HEK293 (cell line): ENCODE measurements at regions not wholly inside any gene's neighbourhood (a gene's known extent, or its start where the extent isn't known, plus 50 kb on each side); places are given as distances from the start of the nearest gene placed in this dataset.

Experiments used
- CTCF ChIA-PET: fragments of 350-600 bp; formaldehyde crosslinking; extraction: SDS; loops from one replicate; lab custom pipeline; 2021; ENCODE audit warnings: antibody characterized with exemption; lab: Yijun Ruan, JAX
- POLR2A ChIA-PET: fragments of 300-600 bp; formaldehyde crosslinking; extraction: SDS; loops from one replicate; lab custom pipeline; 2020; ENCODE audit warnings: antibody characterized with exemption, inconsistent platforms; lab: Yijun Ruan, JAX
- H3K27ac ChIP-seq: fragments of 200-500 bp; sonication (Bioruptor generic); 2 replicates; pipeline ENCODE4 v1.5.1; 2014; ENCODE audit warnings: low read depth, low read length, control low read depth, inconsistent platforms; ENCODE audit errors: extremely low read depth
- H3K36me3 ChIP-seq, 2 experiments: fragments of 200-500 bp in 1 of 2; sonication (Bioruptor generic) in 1 of 2; 1 replicate in 1 of 2; 2 replicates in 1 of 2; pipeline ENCODE4 v1.5.1; 2014 to 2017; ENCODE audit warnings: inconsistent platforms in 2 of 2, low read length in 2 of 2; ENCODE audit not compliant: control insufficient read depth in 2 of 2, insufficient read depth in 1 of 2
- H3K4me1 ChIP-seq: fragments of 200-500 bp; sonication (Bioruptor generic); 2 replicates; pipeline ENCODE4 v1.5.1; 2014; ENCODE audit warnings: mild to moderate bottlenecking, low read length, inconsistent platforms; ENCODE audit not compliant: control insufficient read depth, insufficient read depth
- H3K4me3 ChIP-seq: 2 replicates; pipeline ENCODE4 v1.5.1; 2011; ENCODE audit warnings: low read depth, mild to moderate bottlenecking, control low read depth, low read length, moderate library complexity
- H3K9me3 ChIP-seq: fragments of 200-500 bp; sonication (Bioruptor generic); 2 replicates; pipeline ENCODE4 v1.5.1; 2014; ENCODE audit warnings: low read depth, low read length, inconsistent platforms; ENCODE audit not compliant: control insufficient read depth, insufficient read depth
- EGR2 ChIP-seq: fragments of 450-650 bp; formaldehyde crosslinking; IDR thresholded peaks from 2 replicates; pipeline ENCODE4 v1.5.1; 2016; ENCODE audit warnings: low read depth, missing biosample characterization, missing genetic modification characterization
- ELK4 ChIP-seq: IDR thresholded peaks from 2 replicates; pipeline ENCODE4 v1.6.1; 2011; ENCODE audit warnings: mild to moderate bottlenecking, low read depth, low read length, borderline replicate concordance
- KLF7 ChIP-seq: fragments of 450-650 bp; formaldehyde crosslinking; IDR thresholded peaks from 2 replicates; pipeline ENCODE4 v1.5.1; 2016; ENCODE audit warnings: missing biosample characterization, missing genetic modification characterization, borderline replicate concordance
- MEIS1 ChIP-seq: sonication (generic); formaldehyde crosslinking; IDR thresholded peaks from 2 replicates; pipeline ENCODE4 v1.8.1; 2022; ENCODE audit warnings: missing genetic modification reagents, mild to moderate bottlenecking, borderline replicate concordance
- PRDM6 ChIP-seq: fragments of 450-650 bp; formaldehyde crosslinking; IDR thresholded peaks from 2 replicates; pipeline ENCODE4 v1.5.1; 2017; ENCODE audit warnings: missing biosample characterization, missing genetic modification characterization
- SALL2 ChIP-seq: fragments of 450-650 bp; formaldehyde crosslinking; IDR thresholded peaks from 2 replicates; pipeline ENCODE4 v1.5.0; 2017; ENCODE audit warnings: missing biosample characterization, mild to moderate bottlenecking, missing genetic modification characterization, borderline replicate concordance
- SCRT2 ChIP-seq: fragments of 450-650 bp; formaldehyde crosslinking; IDR thresholded peaks from 2 replicates; pipeline ENCODE4 v1.5.1; 2016; ENCODE audit warnings: missing biosample characterization, missing genetic modification characterization
- ZBTB48 ChIP-seq: fragments of 450-650 bp; formaldehyde crosslinking; IDR thresholded peaks from 2 replicates; pipeline ENCODE4 v1.5.1; 2016; ENCODE audit warnings: missing biosample characterization, missing genetic modification characterization
- ZNF10 ChIP-seq: fragments of 450-650 bp; formaldehyde crosslinking; IDR thresholded peaks from 2 replicates; pipeline ENCODE4 v1.5.1; 2017; ENCODE audit warnings: missing biosample characterization, missing genetic modification characterization
- ZNF16 ChIP-seq: fragments of 450-650 bp; formaldehyde crosslinking; IDR thresholded peaks from 2 replicates; pipeline ENCODE4 v1.5.1; 2016; ENCODE audit warnings: low read depth, missing biosample characterization, missing genetic modification characterization
- ZNF18 ChIP-seq: fragments of 450-650 bp; formaldehyde crosslinking; IDR thresholded peaks from 2 replicates; pipeline ENCODE4 v1.5.1; 2016; ENCODE audit warnings: missing biosample characterization, missing genetic modification characterization
- ZNF24 ChIP-seq: fragments of 450-650 bp; formaldehyde crosslinking; IDR thresholded peaks from 2 replicates; pipeline ENCODE4 v1.5.1; 2016; ENCODE audit warnings: missing biosample characterization, missing genetic modification characterization
- ZNF302 ChIP-seq: fragments of 450-650 bp; formaldehyde crosslinking; IDR thresholded peaks from 2 replicates; pipeline ENCODE4 v1.5.1; 2016; ENCODE audit warnings: missing biosample characterization, missing genetic modification characterization, low read depth
- ZNF518A ChIP-seq: fragments of 450-650 bp; formaldehyde crosslinking; conservative IDR thresholded peaks from 2 replicates; pipeline ENCODE4 v1.5.1; 2016; ENCODE audit warnings: low read depth, missing biosample characterization, missing genetic modification characterization
- ZNF529 ChIP-seq: fragments of 450-650 bp; formaldehyde crosslinking; IDR thresholded peaks from 2 replicates; pipeline ENCODE4 v1.5.1; 2017; ENCODE audit warnings: missing genetic modification characterization, missing biosample characterization; ENCODE audit not compliant: insufficient replicate concordance
- ZNF639 ChIP-seq: fragments of 450-650 bp; formaldehyde crosslinking; IDR thresholded peaks from 2 replicates; pipeline ENCODE4 v1.5.1; 2016; ENCODE audit warnings: missing biosample characterization, missing genetic modification characterization
- ZNF692 ChIP-seq: fragments of 450-650 bp; formaldehyde crosslinking; IDR thresholded peaks from 2 replicates; pipeline ENCODE4 v1.5.1; 2016; ENCODE audit warnings: missing biosample characterization, missing genetic modification characterization
- ZSCAN16 ChIP-seq: fragments of 450-650 bp; formaldehyde crosslinking; IDR thresholded peaks from 2 replicates; pipeline ENCODE4 v1.5.1; 2016; ENCODE audit warnings: missing biosample characterization, missing genetic modification characterization
- ZSCAN23 ChIP-seq: fragments of 450-650 bp; formaldehyde crosslinking; IDR thresholded peaks from 2 replicates; pipeline ENCODE4 v1.5.1; 2016; ENCODE audit warnings: missing biosample characterization, missing genetic modification characterization
- ZSCAN4 ChIP-seq: fragments of 450-650 bp; formaldehyde crosslinking; IDR thresholded peaks from 2 replicates; pipeline ENCODE4 v1.5.1; 2017; ENCODE audit warnings: missing biosample characterization, missing genetic modification characterization

GRCh38 chr7:15750727-15751126 lies 64.2 kb upstream of the MEOX2 start (continued):
- TF ChIP-seq PRDM6 (no peak), ZNF302 (tag by site-specific recombination) (no peak), ZNF10 (tag by site-specific recombination) (no peak), SALL2 (tag by site-specific recombination) (no peak), ZNF639 (tag by site-specific recombination) (no peak), EGR2 (tag by site-specific recombination) (no peak), ZNF692 (no peak), ZBTB48 (tag by site-specific recombination) (no peak), ZSCAN4 (tag by site-specific recombination) (no peak), ZNF24 (tag by site-specific recombination) (no peak)

- ChIA-PET CTCF (no interaction called here), POLR2A (no interaction called here)
- Histone ChIP-seq H3K27ac (no peak overlapping the region), H3K9me3 (no peaks in the 10 kb centered on the region), H3K4me1 (no peaks in the 10 kb centered on the region), H3K4me3 (no peak overlapping the region), H3K36me3 (no peaks in the 10 kb centered on the region)
- TF ChIP-seq SCRT2 (tag by site-specific recombination) = no peak
Observed at GRCh38 chr7:15749631-15750030, 63.1 kb upstream of the MEOX2 start.

- H3K9me3 ChIP-seq = no peaks in the 10 kb centered on the region
- ChIA-PET POLR2A (no interaction called here), CTCF (interaction anchor here (0.6 kb wide), 1 partner anchor 26 kb away, joined by 3 read pairs; no protein-coding TSS in a partner anchor)
- H3K4me1 ChIP-seq = no peaks in the 10 kb centered on the region
- H3K4me3 ChIP-seq = no peak overlapping the region
- no peaks in the 10 kb centered on the region for H3K36me3 ChIP-seq
- H3K27ac ChIP-seq = no peak overlapping the region
- TF ChIP-seq MEIS1 (CRISPR knock-in tag) = no peak
- TF ChIP-seq ZSCAN16 = no peak
- no peak for TF ChIP-seq ZNF18 (tag by site-specific recombination)
- no peak for TF ChIP-seq ZNF529 (tag by site-specific recombination)
- no peak for TF ChIP-seq ELK4
- no peak for TF ChIP-seq ZNF518A (tag by site-specific recombination)
- TF ChIP-seq KLF7 = no peak
- no peak for TF ChIP-seq ZNF16
- no peak for TF ChIP-seq ZSCAN23 (tag by site-specific recombination)
Observed at GRCh38 chr7:15747712-15748111, 61.2 kb upstream of the MEOX2 start.
